Activated CD8-positive, alpha-beta memory T cell treated with anti-CD3 and anti-CD28 coated beads, Interleukin-2, amount 50 U/mL, for 24 hours (primary cell): ENCODE measurements at regions not wholly inside any gene's neighbourhood (a gene's known extent, or its start where the extent isn't known, plus 50 kb on each side); places are given as distances from the start of the nearest gene placed in this dataset.
"Not testable (repeated sequence)": the region's sequence is repeated elsewhere in the genome, so short reads cannot be mapped to it uniquely, and the experiment has no call there.

Experiments
- DNase-seq: peaks from one replicate; pipeline ENCODE4 v3.0.0-alpha.2; 2020; ENCODE audit errors: extremely low read depth

- DNase-seq, result no peak
These were observed 68.5 kb downstream of the MRPL36 start for GRCh38 chr5:1731091-1731639.

- DNase-seq, result no peak
These were observed 69.2 kb downstream of the MRPL36 start for GRCh38 chr5:1730487-1730847.

GRCh38 chr5:1729641-1730486, 69.8 kb downstream of the MRPL36 start:
- DNase-seq, result no peak

- DNase-seq, result no peak
These were observed 70.8 kb downstream of the MRPL36 start for GRCh38 chr5:1728846-1729245.

- no peak for DNase-seq
These were observed 72.1 kb downstream of the MRPL36 start for GRCh38 chr5:1727571-1727970.

- no peak for DNase-seq
These were observed 72.7 kb downstream of the MRPL36 start for GRCh38 chr5:1726956-1727355.

- DNase-seq, result no peak
These were observed 73.2 kb downstream of the MRPL36 start for GRCh38 chr5:1726469-1726865.

- DNase-seq, result no peak
These were observed 73.8 kb downstream of the MRPL36 start for GRCh38 chr5:1725641-1726468.

GRCh38 chr5:1724822-1725602, 74.6 kb downstream of the MRPL36 start:
- no peak for DNase-seq

GRCh38 chr5:1723957-1724821, 75.4 kb downstream of the MRPL36 start:
- DNase-seq, result no peak

GRCh38 chr5:1723476-1723875, 76.2 kb downstream of the MRPL36 start:
- DNase-seq, result no peak

GRCh38 chr5:1722877-1723276, 76.8 kb downstream of the MRPL36 start:
- DNase-seq, result no peak

- no peak for DNase-seq
These were observed 79.1 kb downstream of the MRPL36 start for GRCh38 chr5:1720396-1721110.

- DNase-seq, result no peak
These were observed 79.8 kb downstream of the MRPL36 start for GRCh38 chr5:1719860-1720259.

GRCh38 chr5:1718669-1719068, 81.0 kb downstream of the MRPL36 start:
- no peak for DNase-seq

- DNase-seq, result not testable (repeated sequence)
These were observed 89.5 kb downstream of the MRPL36 start for GRCh38 chr5:1710091-1710490.

- DNase-seq, result no peak
These were observed 90.3 kb downstream of the MRPL36 start for GRCh38 chr5:1709171-1709803.

- no peak for DNase-seq
These were observed 91.0 kb downstream of the MRPL36 start for GRCh38 chr5:1708592-1709141.

- DNase-seq, result no peak
These were observed 92.2 kb downstream of the MRPL36 start for GRCh38 chr5:1707467-1707866.

- DNase-seq, result no peak
These were observed 93.2 kb downstream of the MRPL36 start for GRCh38 chr5:1706428-1706827.
